ENCODE measurements at regions not wholly inside any gene's neighbourhood (a gene's known extent, or its start where the extent isn't known, plus 50 kb on each side); places are given as distances from the start of the nearest gene placed in this dataset.

GRCh38 chr2:79359419-79359818 is 153.4 kb upstream of the CTNNA2 start:
- TF ChIP-seq CTCF (IDR thresholded peaks at IDR 0.05), result no peak
- TF ChIP-seq POLR2A (IDR thresholded peaks at IDR 0.05), result no peak
- TF ChIP-seq EP300 (IDR thresholded peaks at IDR 0.05), result no peak

Data from ovary (tissue), 3 donors.